Lower lobe of right lung (tissue), 2 donors: ENCODE measurements at regions not wholly inside any gene's neighbourhood (a gene's known extent, or its start where the extent isn't known, plus 50 kb on each side); places are given as distances from the start of the nearest gene placed in this dataset.

Source experiments
- ATAC-seq, 2 donors: fragments of 200-7000 bp; cut with Tn5 transposase; one replicate each; pipeline ENCODE4 v1.9.1; 2020 to 2022; ENCODE audit warnings: mild to moderate bottlenecking in 2 of 2, moderate library complexity in 2 of 2
- DNase-seq: peaks from one replicate; pipeline ENCODE4 v3.0.0-alpha.2; 2020
- H3K27ac ChIP-seq: fragments of 200-600 bp; one replicate; pipeline ENCODE4 v1.8.0; 2022
- H3K27me3 ChIP-seq: fragments of 200-600 bp; one replicate; pipeline ENCODE4 v1.8.0; 2022; ENCODE audit warnings: low read depth
- H3K36me3 ChIP-seq: fragments of 200-600 bp; one replicate; pipeline ENCODE4 v1.8.0; 2022; ENCODE audit warnings: mild to moderate bottlenecking
- H3K4me1 ChIP-seq: fragments of 200-600 bp; one replicate; pipeline ENCODE4 v1.8.0; 2022
- H3K4me3 ChIP-seq: fragments of 200-600 bp; one replicate; pipeline ENCODE4 v1.8.0; 2022; ENCODE audit warnings: mild to moderate bottlenecking
- H3K9me3 ChIP-seq: fragments of 200-600 bp; one replicate; pipeline ENCODE4 v1.8.0; 2022
- intact Hi-C: fragments of 100-400 bp; cut with DNase I; formaldehyde crosslinking; loops from one replicate; pipeline ENCODE4 v1.11.0; 2022
- TF ChIP-seq, protein P1 (sequence below): fragments of 200-600 bp; IDR thresholded peaks from one replicate; pipeline ENCODE4 v1.8.0; 2022; ENCODE audit warnings: antibody characterized with exemption, mild to moderate bottlenecking
- donor health status: DM: no; HTN: yes; CAD: no; lungs with severe emphysema.

DNA sequence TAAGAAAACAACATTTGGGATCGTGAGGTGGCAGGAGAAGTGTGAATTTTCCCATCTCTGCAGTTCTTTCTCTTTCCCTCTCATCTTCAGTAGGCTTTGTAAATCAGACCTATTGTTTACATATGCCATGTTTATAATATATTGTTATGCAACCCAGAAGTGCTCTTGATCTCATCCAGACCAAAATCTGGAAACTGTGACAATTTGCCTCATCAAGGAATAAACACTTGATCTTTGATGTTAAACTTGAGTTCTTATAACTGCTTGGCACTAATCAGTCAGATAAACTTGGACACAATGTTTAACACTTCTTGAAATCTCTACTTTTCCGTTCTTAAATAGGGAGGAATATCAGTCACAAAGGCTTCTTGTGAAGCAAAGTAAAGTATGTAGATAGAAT, 384.7 kb downstream of the DMRT2 start:
- DNase-seq, result no peak
- Histone ChIP-seq H3K4me1 (no peaks in the 10 kb centered on the region), H3K27me3 (no peaks in the 10 kb centered on the region), H3K4me3 (no peak overlapping the region), H3K27ac (no peak overlapping the region), H3K9me3 (no peaks in the 10 kb centered on the region), H3K36me3 (no peaks in the 10 kb centered on the region)
- intact Hi-C loops, result no loop called here
- TF ChIP-seq, protein P1, sequence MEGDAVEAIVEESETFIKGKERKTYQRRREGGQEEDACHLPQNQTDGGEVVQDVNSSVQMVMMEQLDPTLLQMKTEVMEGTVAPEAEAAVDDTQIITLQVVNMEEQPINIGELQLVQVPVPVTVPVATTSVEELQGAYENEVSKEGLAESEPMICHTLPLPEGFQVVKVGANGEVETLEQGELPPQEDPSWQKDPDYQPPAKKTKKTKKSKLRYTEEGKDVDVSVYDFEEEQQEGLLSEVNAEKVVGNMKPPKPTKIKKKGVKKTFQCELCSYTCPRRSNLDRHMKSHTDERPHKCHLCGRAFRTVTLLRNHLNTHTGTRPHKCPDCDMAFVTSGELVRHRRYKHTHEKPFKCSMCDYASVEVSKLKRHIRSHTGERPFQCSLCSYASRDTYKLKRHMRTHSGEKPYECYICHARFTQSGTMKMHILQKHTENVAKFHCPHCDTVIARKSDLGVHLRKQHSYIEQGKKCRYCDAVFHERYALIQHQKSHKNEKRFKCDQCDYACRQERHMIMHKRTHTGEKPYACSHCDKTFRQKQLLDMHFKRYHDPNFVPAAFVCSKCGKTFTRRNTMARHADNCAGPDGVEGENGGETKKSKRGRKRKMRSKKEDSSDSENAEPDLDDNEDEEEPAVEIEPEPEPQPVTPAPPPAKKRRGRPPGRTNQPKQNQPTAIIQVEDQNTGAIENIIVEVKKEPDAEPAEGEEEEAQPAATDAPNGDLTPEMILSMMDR, result no peak
- no peak for ATAC-seq

DNA sequence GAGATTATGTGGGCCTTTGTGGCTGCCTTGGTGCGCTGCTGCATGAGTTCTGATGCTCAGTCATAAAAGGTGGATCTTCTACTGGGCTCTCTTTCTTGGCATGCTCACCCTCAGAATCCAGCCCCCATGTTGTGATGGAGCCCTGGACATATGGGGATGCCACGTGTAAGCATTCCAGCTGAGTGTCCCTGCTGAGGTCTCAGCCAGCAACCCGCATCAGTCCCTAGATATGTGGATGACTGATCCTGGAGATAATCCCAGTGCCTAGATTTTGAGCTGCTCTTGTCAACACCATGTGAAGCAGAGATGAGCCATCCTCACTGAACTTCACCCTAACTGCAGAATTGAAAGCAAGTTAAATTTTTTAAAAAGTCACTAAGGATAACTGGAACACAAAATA, 390.1 kb downstream of the DMRT2 start:
- Histone ChIP-seq H3K27ac (no peak overlapping the region), H3K36me3 (no peaks in the 10 kb centered on the region), H3K27me3 (no peaks in the 10 kb centered on the region), H3K9me3 (no peaks in the 10 kb centered on the region), H3K4me3 (no peak overlapping the region), H3K4me1 (no peaks in the 10 kb centered on the region)
- intact Hi-C loops, result no loop called here
- TF ChIP-seq, protein P1, result no peak
- DNase-seq (no peak), ATAC-seq (no peak)

DNA sequence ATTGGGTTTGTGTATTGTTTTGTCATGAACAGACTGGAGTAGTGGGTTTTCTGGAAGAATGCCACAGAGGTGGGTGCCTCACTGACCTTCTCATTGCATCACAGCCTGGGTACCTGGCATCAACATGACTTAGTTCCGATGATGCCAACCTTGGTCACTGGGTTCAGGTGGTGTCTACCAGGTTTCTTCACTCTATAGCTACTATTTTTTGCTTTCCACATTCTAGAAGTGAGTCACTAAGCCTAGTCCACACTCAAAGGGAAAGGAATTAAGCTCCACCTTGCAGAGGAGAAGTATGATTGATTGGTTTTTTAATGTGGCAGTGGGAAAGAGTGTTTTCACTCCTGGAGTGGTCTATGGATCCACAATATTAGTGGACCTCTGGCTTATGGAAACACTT, 391.9 kb downstream of the DMRT2 start:
- Histone ChIP-seq H3K27ac (no peak overlapping the region), H3K9me3 (no peaks in the 10 kb centered on the region), H3K4me1 (no peaks in the 10 kb centered on the region), H3K36me3 (no peaks in the 10 kb centered on the region), H3K27me3 (no peaks in the 10 kb centered on the region), H3K4me3 (no peak overlapping the region)
- TF ChIP-seq, protein P1, result no peak
- DNase-seq, result no peak
- ATAC-seq, result no peak
- intact Hi-C loops, result no loop called here

DNA sequence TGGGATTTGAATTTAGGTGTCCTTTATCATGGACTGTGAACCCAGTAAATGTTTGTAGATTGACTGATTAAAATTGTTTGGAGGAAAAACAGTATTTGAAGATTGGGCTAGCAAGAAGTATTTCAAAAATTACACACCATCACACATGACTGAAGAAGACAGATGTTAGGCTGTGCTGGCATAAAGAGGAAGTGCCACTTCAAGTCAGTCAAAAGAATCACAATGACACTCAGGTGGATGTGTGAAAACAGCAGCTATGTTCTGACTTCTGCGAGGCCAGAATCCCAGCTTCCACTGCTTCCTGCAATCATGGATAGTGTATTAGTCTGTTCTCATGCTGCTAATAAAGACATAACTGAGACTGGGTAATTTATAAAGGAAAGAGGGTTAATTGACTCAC, 393.3 kb downstream of the DMRT2 start:
- H3K27ac ChIP-seq, result no peak overlapping the region
- no peaks in the 10 kb centered on the region for H3K9me3 ChIP-seq
- TF ChIP-seq, protein P1, result no peak
- H3K27me3 ChIP-seq, result no peaks in the 10 kb centered on the region
- DNase-seq, result no peak
- H3K4me3 ChIP-seq, result no peak overlapping the region
- no peaks in the 10 kb centered on the region for H3K4me1 ChIP-seq
- ATAC-seq, result no peak
- intact Hi-C loops, result no loop called here
- H3K36me3 ChIP-seq, result no peaks in the 10 kb centered on the region

DNA sequence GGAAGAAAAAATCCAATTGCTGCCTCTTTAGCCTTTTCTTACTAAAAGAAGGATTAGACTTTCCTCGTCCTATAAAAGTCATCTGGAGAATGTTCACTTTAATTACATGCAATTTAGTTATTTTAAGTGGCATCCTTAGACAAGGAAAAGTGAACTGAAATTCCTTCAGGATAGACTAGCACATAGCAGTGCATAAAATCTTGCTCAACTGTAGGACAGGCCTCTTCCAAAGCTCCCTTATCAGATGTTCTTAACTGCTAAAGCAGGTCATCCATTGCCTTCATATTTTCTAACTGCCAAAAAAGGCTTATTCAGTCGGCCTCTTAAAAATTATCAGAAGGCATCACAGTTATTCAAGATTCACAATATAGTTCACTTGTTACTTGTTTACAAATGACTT, 396.5 kb downstream of the DMRT2 start:
- TF ChIP-seq, protein P1, result no peak
- DNase-seq, result no peak
- Histone ChIP-seq H3K4me3 (no peak overlapping the region), H3K4me1 (no peaks in the 10 kb centered on the region), H3K27ac (no peak overlapping the region), H3K27me3 (no peaks in the 10 kb centered on the region), H3K9me3 (no peaks in the 10 kb centered on the region), H3K36me3 (no peaks in the 10 kb centered on the region)
- intact Hi-C loops, result no loop called here
- no peak for ATAC-seq

DNA sequence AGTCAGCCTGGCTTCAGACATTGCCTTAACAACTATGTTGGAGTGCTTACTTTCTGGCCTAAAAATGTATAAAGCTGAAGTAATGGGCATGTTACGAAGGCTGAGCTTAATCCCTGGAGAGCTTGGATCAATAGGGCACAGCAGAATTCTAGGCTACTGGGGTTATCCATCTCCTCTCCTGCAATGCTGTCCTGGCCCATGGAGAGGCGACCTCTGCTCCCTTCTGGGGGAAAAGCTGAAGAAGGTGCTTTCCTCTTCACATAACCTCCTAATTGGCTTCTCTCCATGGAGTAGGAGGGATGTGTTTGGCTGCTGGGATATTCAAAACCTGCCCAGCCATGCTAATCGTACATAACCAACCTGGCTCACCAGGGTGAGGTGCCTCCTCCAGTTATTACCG, 403.5 kb downstream of the DMRT2 start:
- H3K27me3 ChIP-seq, result no peaks in the 10 kb centered on the region
- TF ChIP-seq, protein P1, result no peak
- no peaks in the 10 kb centered on the region for H3K4me1 ChIP-seq
- ATAC-seq (no peak), DNase-seq (no peak)
- no peak overlapping the region for H3K27ac ChIP-seq
- no peaks in the 10 kb centered on the region for H3K9me3 ChIP-seq
- H3K36me3 ChIP-seq, result no peaks in the 10 kb centered on the region
- no peak overlapping the region for H3K4me3 ChIP-seq
- intact Hi-C loops, result no loop called here
